ENCODE measurements at regions not wholly inside any gene's neighbourhood (a gene's known extent, or its start where the extent isn't known, plus 50 kb on each side); places are given as distances from the start of the nearest gene placed in this dataset.

- DNase-seq = no peak
- H3K4me2 ChIP-seq (ENCODE audit: insufficient read depth, low read length) = no peak overlapping the region
- H3K79me2 ChIP-seq (ENCODE audit: insufficient read depth, low read length) = no peaks in the 10 kb centered on the region
- no peaks in the 10 kb centered on the region for H3K4me1 ChIP-seq (ENCODE audit: insufficient read depth, low read length)
- no peaks in the 10 kb centered on the region for H4K20me1 ChIP-seq (ENCODE audit: insufficient read depth, low read length)
- no peak overlapping the region for H2AFZ ChIP-seq (ENCODE audit: low read depth, low read length)
- H3K36me3 ChIP-seq (ENCODE audit: insufficient read depth, low read length) = no peaks in the 10 kb centered on the region
- no peak overlapping the region for H3K4me3 ChIP-seq (ENCODE audit: low read depth in 1 of 2, low read length in 2 of 2)
- no peaks in the 10 kb centered on the region for H3K27me3 ChIP-seq (ENCODE audit: insufficient read depth, low read length, poor library complexity)
- H3K9ac ChIP-seq (ENCODE audit: low read depth, low read length) = no peak overlapping the region
- no peak for ATAC-seq (ENCODE audit: insufficient read depth, low read depth)
- H3K27ac ChIP-seq (ENCODE audit: low read length) = no peak overlapping the region
- TF ChIP-seq, protein P1, sequence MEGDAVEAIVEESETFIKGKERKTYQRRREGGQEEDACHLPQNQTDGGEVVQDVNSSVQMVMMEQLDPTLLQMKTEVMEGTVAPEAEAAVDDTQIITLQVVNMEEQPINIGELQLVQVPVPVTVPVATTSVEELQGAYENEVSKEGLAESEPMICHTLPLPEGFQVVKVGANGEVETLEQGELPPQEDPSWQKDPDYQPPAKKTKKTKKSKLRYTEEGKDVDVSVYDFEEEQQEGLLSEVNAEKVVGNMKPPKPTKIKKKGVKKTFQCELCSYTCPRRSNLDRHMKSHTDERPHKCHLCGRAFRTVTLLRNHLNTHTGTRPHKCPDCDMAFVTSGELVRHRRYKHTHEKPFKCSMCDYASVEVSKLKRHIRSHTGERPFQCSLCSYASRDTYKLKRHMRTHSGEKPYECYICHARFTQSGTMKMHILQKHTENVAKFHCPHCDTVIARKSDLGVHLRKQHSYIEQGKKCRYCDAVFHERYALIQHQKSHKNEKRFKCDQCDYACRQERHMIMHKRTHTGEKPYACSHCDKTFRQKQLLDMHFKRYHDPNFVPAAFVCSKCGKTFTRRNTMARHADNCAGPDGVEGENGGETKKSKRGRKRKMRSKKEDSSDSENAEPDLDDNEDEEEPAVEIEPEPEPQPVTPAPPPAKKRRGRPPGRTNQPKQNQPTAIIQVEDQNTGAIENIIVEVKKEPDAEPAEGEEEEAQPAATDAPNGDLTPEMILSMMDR (IDR thresholded peaks at IDR 0.05; ENCODE audit: borderline replicate concordance, extremely low read depth, low read length, poor library complexity, severe bottlenecking) = no peak
- no peak for TF ChIP-seq EZH2 (IDR thresholded peaks at IDR 0.05; ENCODE audit: borderline replicate concordance, low read depth, low read length, severe bottlenecking)
- H3K9me3 ChIP-seq (ENCODE audit: insufficient read depth, low read length, severe bottlenecking) = no peaks in the 10 kb centered on the region
Observed at GRCh38 chr14:85412756-85413155, 117.2 kb upstream of the FLRT2 start.

GRCh38 chr14:85413836-85414526 is 116.0 kb upstream of the FLRT2 start:
- Histone ChIP-seq H3K27me3 (ENCODE audit: insufficient read depth, low read length, poor library complexity) (no peaks in the 10 kb centered on the region), H3K4me1 (ENCODE audit: insufficient read depth, low read length) (no peaks in the 10 kb centered on the region), H4K20me1 (ENCODE audit: insufficient read depth, low read length) (no peaks in the 10 kb centered on the region), H3K4me2 (ENCODE audit: insufficient read depth, low read length) (no peak overlapping the region), H2AFZ (ENCODE audit: low read depth, low read length) (no peak overlapping the region), H3K79me2 (ENCODE audit: insufficient read depth, low read length) (no peaks in the 10 kb centered on the region), H3K9ac (ENCODE audit: low read depth, low read length) (no peak overlapping the region), H3K9me3 (ENCODE audit: insufficient read depth, low read length, severe bottlenecking) (no peaks in the 10 kb centered on the region), H3K27ac (ENCODE audit: low read length) (no peak overlapping the region), H3K4me3 (ENCODE audit: low read depth in 1 of 2, low read length in 2 of 2) (no peak overlapping the region), H3K36me3 (ENCODE audit: insufficient read depth, low read length) (no peaks in the 10 kb centered on the region)
- ATAC-seq (ENCODE audit: insufficient read depth, low read depth) = no peak
- TF ChIP-seq, protein P1 (IDR thresholded peaks at IDR 0.05; ENCODE audit: borderline replicate concordance, extremely low read depth, low read length, poor library complexity, severe bottlenecking) = no peak
- TF ChIP-seq EZH2 (IDR thresholded peaks at IDR 0.05; ENCODE audit: borderline replicate concordance, low read depth, low read length, severe bottlenecking) = no peak
- no peak for DNase-seq

- DNase-seq (no peak), ATAC-seq (ENCODE audit: insufficient read depth, low read depth) (no peak)
- no peaks in the 10 kb centered on the region for H3K4me1 ChIP-seq (ENCODE audit: insufficient read depth, low read length)
- no peaks in the 10 kb centered on the region for H3K36me3 ChIP-seq (ENCODE audit: insufficient read depth, low read length)
- H2AFZ ChIP-seq (ENCODE audit: low read depth, low read length) = no peak overlapping the region
- H3K27me3 ChIP-seq (ENCODE audit: insufficient read depth, low read length, poor library complexity) = no peaks in the 10 kb centered on the region
- H3K4me3 ChIP-seq (ENCODE audit: low read depth in 1 of 2, low read length in 2 of 2) = no peak overlapping the region
- no peaks in the 10 kb centered on the region for H3K9me3 ChIP-seq (ENCODE audit: insufficient read depth, low read length, severe bottlenecking)
- H4K20me1 ChIP-seq (ENCODE audit: insufficient read depth, low read length) = no peaks in the 10 kb centered on the region
- H3K79me2 ChIP-seq (ENCODE audit: insufficient read depth, low read length) = no peaks in the 10 kb centered on the region
- no peak for TF ChIP-seq EZH2 (IDR thresholded peaks at IDR 0.05; ENCODE audit: borderline replicate concordance, low read depth, low read length, severe bottlenecking)
- TF ChIP-seq, protein P1 (IDR thresholded peaks at IDR 0.05; ENCODE audit: borderline replicate concordance, extremely low read depth, low read length, poor library complexity, severe bottlenecking) = no peak
- H3K27ac ChIP-seq (ENCODE audit: low read length) = no peak overlapping the region
- no peak overlapping the region for H3K9ac ChIP-seq (ENCODE audit: low read depth, low read length)
- H3K4me2 ChIP-seq (ENCODE audit: insufficient read depth, low read length) = no peak overlapping the region
Observed at GRCh38 chr14:85415015-85415712, 114.8 kb upstream of the FLRT2 start.

Measured in DND-41 (cell line).